ENCODE measurements at regions not wholly inside any gene's neighbourhood (a gene's known extent, or its start where the extent isn't known, plus 50 kb on each side); places are given as distances from the start of the nearest gene placed in this dataset.

DNA sequence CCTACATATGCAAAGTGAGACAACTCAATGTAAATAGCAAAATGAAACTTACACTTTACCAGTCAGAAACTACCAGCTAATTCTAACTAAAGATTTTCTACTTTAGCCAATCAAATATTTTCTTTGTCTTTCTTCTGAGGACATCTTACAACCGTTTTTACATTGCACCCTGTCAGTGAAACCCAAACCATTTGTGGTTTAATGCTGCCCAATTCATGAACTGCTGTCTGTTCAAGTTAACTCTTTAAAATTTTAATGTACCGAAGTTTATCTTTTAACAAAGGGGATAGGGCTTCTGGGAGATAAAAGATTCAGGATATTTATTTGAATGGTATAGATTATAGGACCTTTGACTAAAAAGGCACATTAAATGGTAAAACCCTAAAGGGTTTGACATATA, 121.3 kb upstream of the HDDC2 start:
- H3K27ac ChIP-seq: no peak overlapping the region
- no peak for TF ChIP-seq CTCF (IDR thresholded peaks at IDR 0.05)

DNA sequence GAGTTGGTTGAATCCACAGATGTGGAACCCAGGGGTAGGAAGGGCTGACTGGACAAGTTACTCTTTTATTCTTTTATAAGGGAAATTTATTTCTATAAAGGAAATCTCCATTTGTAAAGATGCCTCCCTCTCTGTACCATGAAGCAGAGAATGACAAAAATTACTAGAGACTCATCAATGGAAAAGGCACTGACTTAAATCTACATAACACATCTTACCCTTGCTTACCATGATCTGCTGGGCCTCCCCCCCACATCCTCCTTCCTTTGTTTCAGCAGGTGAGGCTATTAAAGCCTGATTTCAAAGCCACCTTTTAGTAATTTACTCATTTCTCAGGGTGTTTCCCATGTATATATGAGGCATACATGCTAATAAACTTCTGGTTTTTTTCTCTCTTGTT, 130.2 kb upstream of the HDDC2 start:
- H3K27ac ChIP-seq: no peak overlapping the region
- no peak for TF ChIP-seq CTCF (IDR thresholded peaks at IDR 0.05)
- TF ChIP-seq ZFX (IDR thresholded peaks at IDR 0.05; ENCODE audit: borderline replicate concordance): no peak

- no peak overlapping the region for H3K27ac ChIP-seq
- TF ChIP-seq ZFX (IDR thresholded peaks at IDR 0.05; ENCODE audit: borderline replicate concordance): no peak
- TF ChIP-seq CTCF (IDR thresholded peaks at IDR 0.05): no peak
These were observed 131.2 kb upstream of the HDDC2 start for GRCh38 chr6:125432963-125433362.

- TF ChIP-seq ZFX (IDR thresholded peaks at IDR 0.05; ENCODE audit: borderline replicate concordance): no peak
- no peak for TF ChIP-seq CTCF (IDR thresholded peaks at IDR 0.05)
- no peak overlapping the region for H3K27ac ChIP-seq
These were observed 133.0 kb upstream of the HDDC2 start for GRCh38 chr6:125434760-125435159.

DNA sequence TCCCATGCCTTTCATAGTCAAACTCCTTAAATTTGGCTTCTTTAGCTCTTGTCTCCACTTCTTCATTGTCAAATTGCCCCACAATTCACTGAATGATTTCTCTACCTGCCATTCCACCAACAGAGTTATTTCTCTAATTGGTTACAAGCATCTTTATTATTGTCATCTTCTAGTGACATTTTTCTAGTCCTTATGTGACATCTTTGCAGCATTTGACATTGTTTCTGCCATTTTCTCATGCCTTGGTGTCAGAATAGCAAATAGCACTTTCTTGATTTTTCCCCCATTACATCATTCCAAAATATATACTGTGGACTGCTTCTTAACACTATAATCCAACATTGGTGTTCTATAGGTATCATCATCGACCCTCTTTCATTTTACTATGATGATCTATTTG, 137.7 kb upstream of the HDDC2 start:
- H3K27ac ChIP-seq: no peak overlapping the region
- TF ChIP-seq CTCF (IDR thresholded peaks at IDR 0.05) (no peak), ZFX (IDR thresholded peaks at IDR 0.05; ENCODE audit: borderline replicate concordance) (no peak)

DNA sequence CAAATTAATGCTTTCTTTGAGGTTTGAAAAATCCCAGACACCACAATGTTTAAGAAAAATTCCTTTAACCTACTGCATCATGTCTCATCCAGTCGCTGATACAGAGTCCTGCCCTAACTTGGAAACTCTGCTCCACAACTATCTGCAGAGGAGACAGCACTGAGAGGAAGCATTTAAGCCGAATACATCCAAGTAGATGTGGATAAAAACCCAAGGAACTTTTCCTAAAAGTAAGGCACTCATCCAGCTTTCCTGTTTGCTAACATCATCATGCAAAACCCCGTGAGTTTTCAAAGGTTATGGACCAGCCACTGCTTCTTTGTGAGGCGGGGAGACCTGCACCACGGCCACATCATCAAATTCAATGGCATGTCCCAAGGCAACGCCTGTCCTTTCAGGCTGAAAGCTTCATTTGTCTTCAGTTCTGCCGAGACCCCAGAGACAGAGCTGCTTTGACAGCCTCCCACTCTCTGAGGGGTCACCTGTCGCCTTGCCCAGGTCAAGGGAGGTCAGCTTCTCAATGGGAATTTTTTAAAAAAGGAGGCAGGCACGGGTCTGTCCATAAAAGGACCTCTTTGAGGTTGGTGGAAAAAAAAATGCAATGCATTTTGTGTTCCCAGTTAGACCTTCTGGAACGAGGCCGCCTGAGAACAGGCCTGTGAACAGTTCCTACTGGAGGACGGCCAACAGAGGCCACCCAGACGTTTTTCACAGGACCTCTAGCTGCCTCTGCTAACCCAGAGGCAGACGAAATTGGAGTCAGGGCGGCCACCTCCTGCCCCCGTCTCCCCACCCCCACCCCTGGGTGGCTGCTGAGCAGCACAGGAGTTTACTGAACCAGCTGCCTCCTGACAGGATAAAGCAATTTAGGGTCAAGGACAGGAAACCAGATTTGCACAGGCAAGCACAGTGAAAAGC, 142.5 kb upstream of the HDDC2 start:
- TF ChIP-seq CTCF (IDR thresholded peaks at IDR 0.05) (no peak), ZFX (IDR thresholded peaks at IDR 0.05; ENCODE audit: borderline replicate concordance) (no peak)
- no peak overlapping the region for H3K27ac ChIP-seq

DNA sequence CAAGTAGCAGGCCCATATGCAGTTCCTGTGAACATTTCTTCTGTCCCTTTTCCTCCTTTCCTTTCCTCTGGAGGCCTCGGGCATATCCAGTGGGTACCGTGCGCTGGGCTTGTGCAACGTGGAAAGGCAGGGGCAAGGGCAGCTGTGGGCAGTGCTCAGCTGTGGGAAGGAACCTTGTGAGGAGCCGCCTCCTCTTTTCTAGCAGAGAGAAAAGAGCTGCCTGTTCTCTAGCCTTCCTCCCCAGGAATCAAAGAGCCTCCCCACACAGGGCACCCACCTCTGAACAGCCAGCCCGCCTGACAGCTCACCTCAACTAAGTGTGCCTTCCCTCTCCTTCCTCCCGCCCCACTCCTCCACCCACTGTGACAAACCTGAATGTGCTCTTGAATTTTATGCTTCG, 143.3 kb upstream of the HDDC2 start:
- no peak overlapping the region for H3K27ac ChIP-seq
- TF ChIP-seq ZFX (IDR thresholded peaks at IDR 0.05; ENCODE audit: borderline replicate concordance) (no peak), CTCF (IDR thresholded peaks at IDR 0.05) (no peak)
